ENCODE measurements at regions not wholly inside any gene's neighbourhood (a gene's known extent, or its start where the extent isn't known, plus 50 kb on each side); places are given as distances from the start of the nearest gene placed in this dataset.

- no peak for TF ChIP-seq POLR2AphosphoS5 (IDR thresholded peaks at IDR 0.05)
- no peak for TF ChIP-seq POLR2A (IDR thresholded peaks at IDR 0.05)
Observed at GRCh38 chr11:119885067-119885466, 156.1 kb upstream of the NECTIN1 start.

Data from prostate gland (tissue), 1 donor.